Spinal cord (tissue), 9 donors: ENCODE measurements at regions not wholly inside any gene's neighbourhood (a gene's known extent, or its start where the extent isn't known, plus 50 kb on each side); places are given as distances from the start of the nearest gene placed in this dataset.

Experiments
- DNase-seq, 6 donors: peaks; one replicate each; pipeline versions ENCODE4 v3.0.0 to v3.0.0-alpha.2; 2013 to 2015; ENCODE audit warnings: low spot score in 6 of 6, low read depth in 4 of 6
- H3K27ac ChIP-seq: one replicate; pipeline ENCODE4 v1.5.1; 2013; ENCODE audit warnings: low read depth, low read length, control low read depth
- H3K27me3 ChIP-seq: one replicate; pipeline ENCODE4 v1.6.1; 2013; ENCODE audit warnings: low read length; ENCODE audit not compliant: control insufficient read depth, insufficient read depth
- H3K36me3 ChIP-seq: one replicate; pipeline ENCODE4 v1.6.1; 2013; ENCODE audit warnings: low read length; ENCODE audit not compliant: control insufficient read depth, insufficient read depth
- H3K4me1 ChIP-seq: one replicate; pipeline ENCODE4 v1.6.1; 2013; ENCODE audit warnings: low read length; ENCODE audit not compliant: control insufficient read depth, insufficient read depth
- H3K4me3 ChIP-seq: one replicate; pipeline ENCODE4 v1.5.1; 2013; ENCODE audit warnings: low read depth, low read length, control low read depth
- H3K9me3 ChIP-seq: one replicate; pipeline ENCODE4 v1.6.1; 2013; ENCODE audit warnings: low read length; ENCODE audit not compliant: control insufficient read depth, insufficient read depth
- WGBS: methylation state at CpG from one replicate; pipeline ENCODE4 v1.1.5; 2013; ENCODE audit warnings: missing lambda C conversion rate; ENCODE audit not compliant: insufficient coverage; 5-methylcytosine and 5-hydroxymethylcytosine counted together
- donor health status: healthy.

GRCh38 chr19:31100981-31101380 is 248.3 kb downstream of the TSHZ3 start:
- Histone ChIP-seq H3K9me3 (no peaks in the 10 kb centered on the region), H3K4me3 (no peak overlapping the region), H3K27ac (no peak overlapping the region), H3K27me3 (no peaks in the 10 kb centered on the region), H3K4me1 (peaks cover 6% of the 10 kb centered on the region), H3K36me3 (no peaks in the 10 kb centered on the region)
- DNase-seq, result peak in 2 of 6 donors; percentile 72 to 77
- no CpG with 5 or more reads among the region's 7 CpGs for WGBS

GRCh38 chr19:31100206-31100590 is 249.0 kb downstream of the TSHZ3 start:
- H3K4me3 ChIP-seq, result no peak overlapping the region
- H3K4me1 ChIP-seq, result peaks cover 7% of the 10 kb centered on the region
- H3K27ac ChIP-seq, result no peak overlapping the region
- H3K27me3 ChIP-seq, result no peaks in the 10 kb centered on the region
- WGBS, result no CpG with 5 or more reads among the region's 3 CpGs
- no peak for DNase-seq
- H3K9me3 ChIP-seq, result no peaks in the 10 kb centered on the region
- no peaks in the 10 kb centered on the region for H3K36me3 ChIP-seq

DNA sequence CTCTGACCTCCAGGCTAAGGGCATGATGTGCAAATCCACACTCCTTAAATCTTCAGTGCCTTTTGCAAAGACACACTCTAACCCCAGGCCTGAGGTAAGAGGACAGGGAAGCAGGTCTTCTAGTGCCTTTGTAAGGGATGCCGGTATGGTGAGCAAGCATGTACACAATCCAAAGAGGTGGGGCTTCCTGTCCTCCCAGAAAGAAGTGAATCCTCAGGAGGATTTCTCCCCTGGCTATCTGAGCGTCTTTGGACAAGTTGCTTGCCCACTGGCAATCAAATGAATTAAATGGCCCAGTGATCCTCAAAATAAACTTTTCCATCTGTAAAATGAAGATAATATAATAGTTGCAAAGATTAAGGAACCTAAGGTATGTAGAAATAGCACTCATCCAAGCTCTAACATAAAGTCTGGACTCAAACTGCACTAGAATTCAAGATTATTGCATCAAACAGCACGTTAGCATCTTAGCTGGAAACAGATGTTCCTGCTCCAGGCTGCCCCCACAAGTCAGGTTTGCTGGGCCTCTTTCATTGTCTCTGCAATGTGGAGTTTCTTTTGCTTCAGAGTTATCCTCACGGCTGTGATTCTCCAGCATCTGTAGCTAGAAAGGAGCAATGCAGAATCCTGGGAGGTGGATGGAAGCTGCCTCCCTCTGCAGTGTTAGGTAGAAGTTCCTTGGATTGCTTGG is 249.6 kb downstream of the TSHZ3 start:
- peak in 2 of 6 donors; percentile 11 to 73 for DNase-seq
- H3K4me1 ChIP-seq, result peaks cover 7% of the 10 kb centered on the region

DNA sequence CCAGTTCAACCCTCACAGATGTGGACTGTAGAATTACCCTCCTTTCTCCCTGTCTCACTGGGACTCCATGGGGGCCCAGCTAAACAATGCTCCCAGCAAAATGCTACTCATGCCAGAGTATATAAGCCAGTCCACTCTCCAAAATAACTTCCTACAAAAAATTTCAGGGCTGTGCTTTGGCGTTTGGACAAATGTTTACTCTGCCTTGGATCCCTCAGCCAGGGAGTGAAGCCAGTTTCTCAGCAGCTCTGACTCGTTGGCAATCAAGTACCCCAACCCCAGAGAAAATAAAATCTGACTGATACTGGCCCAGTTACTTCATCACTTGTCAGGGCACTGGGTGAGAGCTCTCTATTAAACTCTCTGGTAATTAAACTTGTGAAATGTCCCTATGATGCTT is 250.4 kb downstream of the TSHZ3 start:
- H3K4me3 ChIP-seq, result no peak overlapping the region
- 60% methylated on average over 1 of the region's 2 CpGs for WGBS
- no peaks in the 10 kb centered on the region for H3K27me3 ChIP-seq
- H3K9me3 ChIP-seq, result no peaks in the 10 kb centered on the region
- DNase-seq, result peak in 1 of 6 donors; percentile 41
- H3K27ac ChIP-seq, result no peak overlapping the region
- no peaks in the 10 kb centered on the region for H3K36me3 ChIP-seq
- H3K4me1 ChIP-seq, result peaks cover 7% of the 10 kb centered on the region

More for the DNA sequence above, 249.6 kb downstream of the TSHZ3 start:
- Histone ChIP-seq H3K27ac (no peak overlapping the region), H3K27me3 (no peaks in the 10 kb centered on the region), H3K4me3 (no peak overlapping the region), H3K36me3 (no peaks in the 10 kb centered on the region), H3K9me3 (no peaks in the 10 kb centered on the region)
- 40% methylated on average over 2 of the region's 4 CpGs for whole genome bisulfite sequencing

DNA sequence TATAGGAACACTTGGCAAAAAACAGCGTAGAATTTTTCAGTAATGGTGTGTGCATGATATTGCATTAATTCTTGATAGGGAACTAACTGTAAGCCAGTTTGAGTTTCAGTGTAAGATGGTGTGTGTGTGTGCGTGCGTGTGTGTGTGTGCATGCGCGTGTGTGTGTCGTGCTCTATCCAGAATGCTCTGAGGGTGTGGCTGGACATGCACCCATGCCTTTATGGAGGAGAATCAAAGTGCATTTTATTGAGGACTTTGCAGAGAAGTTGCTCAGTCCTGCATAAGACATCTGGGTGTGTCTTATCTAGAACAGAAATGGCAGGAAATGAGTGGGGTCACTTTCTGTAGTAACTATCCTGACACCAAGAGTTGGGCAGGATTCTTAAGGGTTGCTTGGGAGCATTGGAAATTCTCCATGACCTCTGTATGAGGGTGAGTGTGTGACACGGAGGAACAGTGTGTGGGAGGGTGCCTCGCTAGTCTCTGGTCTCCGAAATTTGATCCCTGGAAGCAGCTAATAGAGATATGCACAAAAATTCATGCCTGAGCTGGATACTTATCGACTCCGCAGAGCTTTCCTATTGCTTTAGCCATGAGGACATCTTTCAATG is 252.2 kb downstream of the TSHZ3 start:
- H3K4me1 ChIP-seq, result peaks cover 7% of the 10 kb centered on the region
- WGBS, result 83% methylated on average over 11 of the region's 11 CpGs
- no peak for DNase-seq
- H3K4me3 ChIP-seq, result no peak overlapping the region
- no peaks in the 10 kb centered on the region for H3K9me3 ChIP-seq
- no peaks in the 10 kb centered on the region for H3K36me3 ChIP-seq
- no peak overlapping the region for H3K27ac ChIP-seq
- H3K27me3 ChIP-seq, result no peaks in the 10 kb centered on the region

GRCh38 chr19:31096062-31096830 is 253.0 kb downstream of the TSHZ3 start:
- peaks cover 4% of the 10 kb centered on the region for H3K4me1 ChIP-seq
- peak in 1 of 6 donors; percentile 94 for DNase-seq
- H3K9me3 ChIP-seq, result no peaks in the 10 kb centered on the region
- no peak overlapping the region for H3K4me3 ChIP-seq
- no peaks in the 10 kb centered on the region for H3K27me3 ChIP-seq
- 56% methylated on average over 21 of the region's 22 CpGs for WGBS
- no peak overlapping the region for H3K27ac ChIP-seq
- no peaks in the 10 kb centered on the region for H3K36me3 ChIP-seq

- Histone ChIP-seq H3K9me3 (no peaks in the 10 kb centered on the region), H3K4me1 (peaks cover 4% of the 10 kb centered on the region), H3K4me3 (no peak overlapping the region), H3K36me3 (no peaks in the 10 kb centered on the region), H3K27me3 (no peaks in the 10 kb centered on the region), H3K27ac (no peak overlapping the region)
- WGBS, result 86% methylated on average over 6 of the region's 6 CpGs
- no peak for DNase-seq
Observed at GRCh38 chr19:31095100-31095804, 254.0 kb downstream of the TSHZ3 start.

- Histone ChIP-seq H3K4me3 (no peak overlapping the region), H3K9me3 (no peaks in the 10 kb centered on the region), H3K27me3 (no peaks in the 10 kb centered on the region), H3K27ac (no peak overlapping the region), H3K36me3 (no peaks in the 10 kb centered on the region), H3K4me1 (peaks cover 4% of the 10 kb centered on the region)
- peak in 2 of 6 donors; percentile 54 to 63 for DNase-seq
- 81% methylated on average over 10 of the region's 11 CpGs for WGBS
Observed at GRCh38 chr19:31092274-31092673, 257.0 kb downstream of the TSHZ3 start.

- H3K36me3 ChIP-seq, result no peaks in the 10 kb centered on the region
- no peak overlapping the region for H3K27ac ChIP-seq
- no peaks in the 10 kb centered on the region for H3K27me3 ChIP-seq
- H3K4me1 ChIP-seq, result no peaks in the 10 kb centered on the region
- no peak for DNase-seq
- 100% methylated on average over 1 of the region's 5 CpGs for whole genome bisulfite sequencing
- no peaks in the 10 kb centered on the region for H3K9me3 ChIP-seq
- no peak overlapping the region for H3K4me3 ChIP-seq
Observed at GRCh38 chr19:31089681-31090080, 259.6 kb downstream of the TSHZ3 start.
